Urinary bladder (tissue), 3 donors: ENCODE measurements at regions not wholly inside any gene's neighbourhood (a gene's known extent, or its start where the extent isn't known, plus 50 kb on each side); places are given as distances from the start of the nearest gene placed in this dataset.

Experiments
- DNase-seq: peaks from one replicate; pipeline ENCODE4 v3.0.0-alpha.2; 2015; ENCODE audit errors: extremely low spot score
- H3K27ac ChIP-seq: one replicate; pipeline ENCODE4 v1.5.1; 2013; ENCODE audit warnings: low read depth, mild to moderate bottlenecking, moderate library complexity
- H3K36me3 ChIP-seq: one replicate; pipeline ENCODE4 v1.6.1; 2013; ENCODE audit warnings: mild to moderate bottlenecking, moderate library complexity; ENCODE audit not compliant: insufficient read depth
- H3K4me1 ChIP-seq: one replicate; pipeline ENCODE4 v1.6.1; 2013; ENCODE audit warnings: mild to moderate bottlenecking, moderate library complexity; ENCODE audit not compliant: insufficient read depth
- H3K4me3 ChIP-seq: one replicate; pipeline ENCODE4 v1.5.1; 2013; ENCODE audit warnings: low read depth, low read length
- WGBS: extraction: QIAGEN DNeasy Blood & Tissue Kit; methylation state at CpG from one replicate; pipeline ENCODE4 v1.1.7; 2013; 5-methylcytosine and 5-hydroxymethylcytosine counted together
- donor health status: healthy with polysubstance abuse.
- donor health status: healthy.

- WGBS, result 52% methylated on average over 3 of the region's 3 CpGs
- Histone ChIP-seq H3K4me3 (no peak overlapping the region), H3K36me3 (no peaks in the 10 kb centered on the region), H3K27ac (no peak overlapping the region), H3K4me1 (no peaks in the 10 kb centered on the region)
- no peak for DNase-seq
Measured at GRCh38 chr4:129526812-129527211, 430.9 kb downstream of the C4orf33 start.

DNA sequence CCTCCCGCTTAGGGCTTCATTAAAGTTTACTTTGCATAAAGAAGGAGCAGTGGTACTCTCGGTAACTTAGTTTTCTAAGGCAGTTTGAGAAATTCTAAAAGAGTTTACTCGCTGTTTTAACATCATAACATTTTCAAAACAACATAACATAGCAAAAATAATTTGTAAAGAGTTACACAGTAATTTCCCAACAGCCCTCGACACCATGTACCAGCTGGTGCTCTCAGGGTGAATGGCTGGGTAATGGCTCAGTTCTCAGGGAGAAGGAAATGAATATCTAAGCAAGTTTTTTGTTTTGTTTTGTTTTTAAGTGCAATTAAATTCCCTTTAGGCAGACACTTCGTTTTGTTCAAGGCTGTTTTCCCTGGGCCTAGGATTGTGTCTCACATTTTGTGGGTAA, 435.3 kb downstream of the C4orf33 start:
- no peak for DNase-seq
- Histone ChIP-seq H3K4me1 (no peaks in the 10 kb centered on the region), H3K27ac (no peak overlapping the region), H3K4me3 (no peak overlapping the region), H3K36me3 (no peaks in the 10 kb centered on the region)
- 84% methylated on average over 5 of the region's 5 CpGs for WGBS

DNA sequence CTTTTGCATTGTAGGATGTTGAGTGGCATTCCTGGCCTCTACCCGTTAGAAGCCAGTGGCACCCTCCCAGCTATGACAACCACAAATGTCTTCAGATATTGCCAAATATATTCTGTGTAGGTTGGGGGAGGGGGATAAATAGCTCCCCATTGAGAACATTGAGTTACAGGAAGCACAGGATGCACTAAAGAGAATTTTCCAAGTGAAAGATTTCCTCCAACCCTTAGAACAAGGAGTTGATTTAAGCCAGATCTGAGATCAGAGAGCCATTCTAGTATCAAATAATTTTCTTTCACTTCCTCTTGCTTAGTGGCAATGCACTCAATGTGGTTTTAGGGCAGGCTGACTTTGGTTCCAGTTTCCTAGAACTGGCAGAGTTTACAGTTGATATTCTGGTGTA, 436.6 kb downstream of the C4orf33 start:
- Histone ChIP-seq H3K27ac (no peak overlapping the region), H3K4me3 (no peak overlapping the region), H3K4me1 (no peaks in the 10 kb centered on the region), H3K36me3 (no peaks in the 10 kb centered on the region)
- 69% methylated on average over 1 of the region's 1 CpG for WGBS
- no peak for DNase-seq

DNA sequence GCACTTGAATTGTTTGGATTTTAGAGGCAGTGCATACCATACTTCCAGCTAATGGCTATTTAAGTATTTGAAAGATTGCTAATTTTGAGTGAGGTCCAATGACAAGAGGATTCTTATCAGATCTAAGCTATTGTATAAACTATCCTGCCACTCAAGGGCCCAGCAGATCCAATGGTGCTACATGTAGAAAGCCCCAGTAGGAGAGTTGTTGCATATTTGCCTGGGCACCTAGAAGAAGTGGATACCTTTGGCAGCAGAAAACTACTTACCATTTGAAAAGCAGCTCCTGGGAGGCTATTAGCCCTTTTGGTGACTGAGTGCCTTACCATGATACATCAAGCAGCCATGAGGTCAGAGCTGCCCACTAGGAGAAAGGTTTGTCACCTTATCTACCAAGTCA, 447.3 kb downstream of the C4orf33 start:
- H3K27ac ChIP-seq, result no peak overlapping the region
- no peaks in the 10 kb centered on the region for H3K36me3 ChIP-seq
- no peaks in the 10 kb centered on the region for H3K4me1 ChIP-seq
- no peak for DNase-seq
- no peak overlapping the region for H3K4me3 ChIP-seq

- WGBS, result 18% methylated on average over 5 of the region's 5 CpGs
Measured at GRCh38 chr4:129545599-129546278, 449.8 kb downstream of the C4orf33 start.

DNA sequence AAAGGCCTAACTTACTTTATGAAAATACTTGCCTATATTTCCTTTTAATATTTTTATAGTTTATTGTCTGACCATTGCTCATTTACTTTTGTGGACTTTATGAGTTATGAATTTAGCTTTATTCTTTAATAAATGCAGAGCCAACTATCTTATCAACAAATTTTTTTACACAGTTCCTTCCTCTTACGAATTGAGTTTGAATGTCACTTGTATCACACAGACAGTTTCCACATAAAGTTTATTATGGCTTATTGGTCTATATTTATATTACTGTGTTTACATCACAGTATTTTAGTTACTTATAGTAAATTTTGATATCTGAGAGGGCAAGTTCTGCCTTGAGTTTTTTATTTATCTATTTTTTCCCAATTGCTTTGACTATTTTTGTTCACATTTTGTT, 450.6 kb downstream of the C4orf33 start:
- Histone ChIP-seq H3K4me1 (no peaks in the 10 kb centered on the region), H3K4me3 (no peak overlapping the region), H3K27ac (no peak overlapping the region), H3K36me3 (no peaks in the 10 kb centered on the region)
- WGBS, result 22% methylated on average over 1 of the region's 1 CpG
- no peak for DNase-seq

More at GRCh38 chr4:129545599-129546278, 449.8 kb downstream of the C4orf33 start:
- Histone ChIP-seq H3K27ac (no peak overlapping the region), H3K4me3 (no peak overlapping the region), H3K4me1 (no peaks in the 10 kb centered on the region), H3K36me3 (no peaks in the 10 kb centered on the region)
- DNase-seq, result no peak

- Histone ChIP-seq H3K4me3 (no peak overlapping the region), H3K27ac (no peak overlapping the region), H3K36me3 (no peaks in the 10 kb centered on the region), H3K4me1 (no peaks in the 10 kb centered on the region)
- WGBS, result 13% methylated on average over 1 of the region's 1 CpG
- no peak for DNase-seq
Measured at GRCh38 chr4:129550281-129550785, 454.4 kb downstream of the C4orf33 start.

GRCh38 chr4:129561280-129561679, 465.3 kb downstream of the C4orf33 start:
- 47% methylated on average over 1 of the region's 1 CpG for WGBS
- H3K27ac ChIP-seq, result no peak overlapping the region
- DNase-seq, result no peak
- H3K4me3 ChIP-seq, result no peak overlapping the region
- H3K36me3 ChIP-seq, result no peaks in the 10 kb centered on the region
- H3K4me1 ChIP-seq, result no peaks in the 10 kb centered on the region

- no peaks in the 10 kb centered on the region for H3K36me3 ChIP-seq
- no peaks in the 10 kb centered on the region for H3K4me1 ChIP-seq
- H3K27ac ChIP-seq, result no peak overlapping the region
- WGBS, result 89% methylated on average over 2 of the region's 2 CpGs
- H3K4me3 ChIP-seq, result no peak overlapping the region
- DNase-seq, result no peak
Measured at GRCh38 chr4:129561886-129562671, 466.1 kb downstream of the C4orf33 start.

DNA sequence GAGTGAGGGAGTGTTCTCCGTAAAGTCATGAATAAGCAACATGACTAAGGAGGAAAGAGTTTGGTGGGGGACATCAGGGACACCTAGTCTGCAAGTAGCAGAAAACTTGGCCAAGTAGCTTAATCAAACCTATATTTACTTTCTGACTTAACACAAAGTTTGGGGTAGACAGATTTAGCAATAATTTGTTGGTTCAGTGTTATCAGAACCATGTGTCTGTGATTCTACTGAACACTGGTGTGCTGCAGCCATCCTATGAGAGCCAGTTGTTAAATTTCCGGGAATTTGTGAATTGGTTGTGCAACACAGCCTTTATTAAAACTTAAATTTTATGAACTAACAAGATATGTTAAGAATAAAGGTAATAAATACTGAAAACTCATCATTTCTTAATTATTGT, 469.3 kb downstream of the C4orf33 start:
- no peaks in the 10 kb centered on the region for H3K36me3 ChIP-seq
- DNase-seq, result no peak
- no peaks in the 10 kb centered on the region for H3K4me1 ChIP-seq
- H3K4me3 ChIP-seq, result no peak overlapping the region
- H3K27ac ChIP-seq, result no peak overlapping the region
- WGBS, result 88% methylated on average over 2 of the region's 2 CpGs

DNA sequence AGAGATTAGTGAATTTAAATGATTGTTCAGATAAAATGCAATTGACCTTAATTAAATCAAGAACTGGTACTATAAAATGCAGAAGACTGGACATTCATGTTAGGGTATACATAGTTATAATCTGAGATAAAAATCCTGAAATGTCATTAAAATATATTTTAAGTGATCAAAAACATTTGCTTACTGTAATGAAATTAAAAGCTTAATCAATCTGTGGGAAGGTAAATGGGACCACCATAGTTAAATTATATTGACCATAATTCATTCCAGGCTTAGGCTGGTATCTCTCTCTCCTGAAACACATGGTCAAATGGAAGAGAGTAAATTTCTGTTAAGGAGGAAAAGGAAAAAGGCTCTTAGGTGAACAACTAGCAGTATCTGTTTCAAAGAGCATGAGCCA, 474.4 kb downstream of the C4orf33 start:
- no peaks in the 10 kb centered on the region for H3K36me3 ChIP-seq
- no peak for DNase-seq
- H3K4me1 ChIP-seq, result no peaks in the 10 kb centered on the region
- no peak overlapping the region for H3K4me3 ChIP-seq
- H3K27ac ChIP-seq, result no peak overlapping the region

- Histone ChIP-seq H3K36me3 (no peaks in the 10 kb centered on the region), H3K27ac (no peak overlapping the region), H3K4me1 (no peaks in the 10 kb centered on the region), H3K4me3 (no peak overlapping the region)
- WGBS, result 75% methylated on average over 6 of the region's 6 CpGs
- no peak for DNase-seq
Measured at GRCh38 chr4:129578336-129578735, 482.4 kb downstream of the C4orf33 start.

DNA sequence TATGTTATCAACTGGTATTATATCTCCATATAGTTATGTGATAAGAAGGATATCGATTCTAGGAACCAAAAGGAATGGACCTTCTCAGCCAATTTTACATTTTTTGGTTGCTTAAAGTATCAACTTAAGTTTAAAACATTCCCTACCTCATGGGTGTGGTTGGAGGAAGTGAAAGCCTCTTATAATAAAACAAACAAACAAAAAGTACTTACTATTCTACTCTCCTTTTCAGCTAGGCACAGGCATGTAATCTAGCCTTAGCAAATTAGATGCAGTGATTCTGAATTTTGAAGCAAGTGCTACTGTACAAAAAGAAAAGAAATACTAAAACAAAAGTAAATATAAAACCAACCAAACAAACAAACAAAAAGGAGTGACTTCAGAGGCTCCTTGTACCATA, 485.4 kb downstream of the C4orf33 start:
- Histone ChIP-seq H3K4me1 (no peaks in the 10 kb centered on the region), H3K4me3 (no peak overlapping the region), H3K27ac (no peak overlapping the region), H3K36me3 (no peaks in the 10 kb centered on the region)
- 71% methylated on average over 1 of the region's 1 CpG for WGBS
- no peak for DNase-seq

DNA sequence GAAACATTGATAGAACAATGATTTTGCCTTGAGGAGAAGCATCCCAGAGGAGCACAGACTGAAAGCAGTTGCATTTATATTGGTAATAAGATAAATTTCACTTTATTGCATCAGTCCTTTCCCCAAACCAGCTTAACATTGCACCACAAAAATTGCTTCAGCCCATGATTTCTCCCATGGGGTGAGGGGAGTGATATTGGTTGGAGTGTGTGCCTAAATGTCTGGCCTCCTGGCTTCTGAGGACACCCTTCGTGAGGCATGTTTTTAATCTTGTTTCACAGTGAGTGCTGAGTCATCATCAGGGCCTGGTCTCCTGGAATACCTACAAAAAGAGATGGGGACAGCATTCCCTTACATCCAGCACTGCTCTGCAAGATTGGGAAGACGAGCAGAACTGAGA, 487.9 kb downstream of the C4orf33 start:
- no peak for DNase-seq
- WGBS, result 54% methylated on average over 2 of the region's 2 CpGs
- no peaks in the 10 kb centered on the region for H3K4me1 ChIP-seq
- no peak overlapping the region for H3K27ac ChIP-seq
- H3K36me3 ChIP-seq, result no peaks in the 10 kb centered on the region
- H3K4me3 ChIP-seq, result no peak overlapping the region
